ENCODE measurements at regions not wholly inside any gene's neighbourhood (a gene's known extent, or its start where the extent isn't known, plus 50 kb on each side); places are given as distances from the start of the nearest gene placed in this dataset.

GRCh38 chr2:155389224-155389623, 690.7 kb downstream of the KCNJ3 start:
- Histone ChIP-seq H3K4me1 (no peaks in the 10 kb centered on the region), H3K27me3 (no peaks in the 10 kb centered on the region), H3K9me3 (no peaks in the 10 kb centered on the region), H3K36me3 (no peaks in the 10 kb centered on the region), H3K4me3 (no peak overlapping the region), H3K27ac (no peak overlapping the region), H3K9ac (ENCODE audit: low read depth in 2 of 2, low read length in 2 of 2) (no peak overlapping the region)
- no peak for DNase-seq
- intact Hi-C loops (cut with DNase I): no loop called here
- no peak for TF ChIP-seq CTCF (IDR thresholded peaks at IDR 0.05)

GRCh38 chr2:155384555-155385123, 686.1 kb downstream of the KCNJ3 start:
- intact Hi-C loops (cut with DNase I): no loop called here
- no peak overlapping the region for H3K27ac ChIP-seq
- no peak overlapping the region for H3K9ac ChIP-seq (ENCODE audit: low read depth in 2 of 2, low read length in 2 of 2)
- no peaks in the 10 kb centered on the region for H3K9me3 ChIP-seq
- H3K36me3 ChIP-seq: no peaks in the 10 kb centered on the region
- H3K27me3 ChIP-seq: no peaks in the 10 kb centered on the region
- DNase-seq: no peak
- H3K4me1 ChIP-seq: no peaks in the 10 kb centered on the region
- H3K4me3 ChIP-seq: no peak overlapping the region
- TF ChIP-seq CTCF (IDR thresholded peaks at IDR 0.05): no peak

GRCh38 chr2:155382776-155383175, 684.3 kb downstream of the KCNJ3 start:
- Histone ChIP-seq H3K27ac (no peak overlapping the region), H3K4me1 (no peaks in the 10 kb centered on the region), H3K36me3 (no peaks in the 10 kb centered on the region), H3K27me3 (no peaks in the 10 kb centered on the region), H3K4me3 (no peak overlapping the region), H3K9ac (ENCODE audit: low read depth in 2 of 2, low read length in 2 of 2) (no peak overlapping the region), H3K9me3 (no peaks in the 10 kb centered on the region)
- DNase-seq: no peak
- intact Hi-C loops (cut with DNase I): no loop called here
- no peak for TF ChIP-seq CTCF (IDR thresholded peaks at IDR 0.05)

GRCh38 chr2:155381436-155381835, 682.9 kb downstream of the KCNJ3 start:
- DNase-seq: no peak

GRCh38 chr2:155379494-155379893, 681.0 kb downstream of the KCNJ3 start:
- intact Hi-C loops (cut with DNase I): loop anchor here (10.0 kb wide), 3 partner anchors 945 to 1815 kb away; no protein-coding TSS in a partner anchor
- Histone ChIP-seq H3K9me3 (no peaks in the 10 kb centered on the region), H3K36me3 (no peaks in the 10 kb centered on the region), H3K4me1 (no peaks in the 10 kb centered on the region), H3K27ac (no peak overlapping the region), H3K9ac (ENCODE audit: low read depth in 2 of 2, low read length in 2 of 2) (no peak overlapping the region), H3K4me3 (no peak overlapping the region), H3K27me3 (no peaks in the 10 kb centered on the region)
- DNase-seq: no peak
- no peak for TF ChIP-seq CTCF (IDR thresholded peaks at IDR 0.05)

More at GRCh38 chr2:155381436-155381835, 682.9 kb downstream of the KCNJ3 start:
- intact Hi-C loops (cut with DNase I): no loop called here
- H3K9me3 ChIP-seq: no peaks in the 10 kb centered on the region
- H3K4me1 ChIP-seq: no peaks in the 10 kb centered on the region
- no peak overlapping the region for H3K9ac ChIP-seq (ENCODE audit: low read depth in 2 of 2, low read length in 2 of 2)
- H3K4me3 ChIP-seq: no peak overlapping the region
- H3K27ac ChIP-seq: no peak overlapping the region
- no peak for TF ChIP-seq CTCF (IDR thresholded peaks at IDR 0.05)
- no peaks in the 10 kb centered on the region for H3K36me3 ChIP-seq
- no peaks in the 10 kb centered on the region for H3K27me3 ChIP-seq
